ENCODE measurements at regions not wholly inside any gene's neighbourhood (a gene's known extent, or its start where the extent isn't known, plus 50 kb on each side); places are given as distances from the start of the nearest gene placed in this dataset.
"Not testable (repeated sequence)": the region's sequence is repeated elsewhere in the genome, so short reads cannot be mapped to it uniquely, and the experiment has no call there.

DNA sequence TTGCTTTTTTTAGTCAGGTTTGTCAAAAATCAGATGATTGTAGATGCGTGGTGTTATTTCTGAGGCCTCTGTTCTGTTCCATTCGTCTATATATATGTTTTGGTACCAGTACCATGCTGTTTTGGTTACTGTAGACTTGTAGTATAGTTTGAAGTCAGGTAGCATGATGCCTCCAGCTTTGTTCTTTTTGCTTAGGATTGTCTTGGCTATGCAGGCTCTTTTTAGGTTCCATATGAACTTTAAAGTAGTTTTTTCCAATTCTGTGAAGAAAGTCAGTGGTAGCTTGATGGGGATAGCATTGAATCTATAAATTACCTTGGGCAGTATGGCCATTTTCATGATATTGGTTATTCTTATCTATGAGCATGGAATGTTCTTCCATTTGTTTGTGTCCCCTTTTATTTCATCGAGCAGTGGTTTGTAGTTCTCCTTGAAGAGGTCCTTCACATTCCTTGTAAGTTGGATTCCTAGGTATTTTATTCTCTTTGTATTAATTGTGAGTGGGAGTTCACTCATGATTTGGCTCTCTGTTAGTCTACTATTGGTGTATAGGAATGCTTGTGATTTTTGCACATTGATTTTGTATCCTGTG lies 70.1 kb upstream of the TOP3B start:
- not testable (repeated sequence) for DNase-seq

DNA sequence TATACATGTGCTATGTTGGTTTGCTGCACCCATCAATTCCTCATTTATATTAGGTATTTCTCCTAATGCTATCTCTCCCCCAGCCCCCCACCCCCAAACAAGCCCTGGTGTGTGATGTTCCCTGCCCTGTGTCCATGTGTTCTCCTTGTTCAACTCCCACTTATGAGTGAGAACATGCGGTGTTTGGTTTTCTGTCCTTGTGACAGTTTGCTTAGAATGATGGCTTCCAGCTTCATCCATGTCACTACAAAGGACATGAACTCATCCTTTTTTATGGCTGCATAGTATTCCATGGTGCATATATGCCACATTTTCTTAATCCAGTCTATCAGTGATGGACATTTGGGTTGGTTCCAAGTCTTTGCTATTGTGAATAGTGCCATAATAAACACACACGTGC lies 68.4 kb upstream of the TOP3B start:
- not testable (repeated sequence) for DNase-seq

DNA sequence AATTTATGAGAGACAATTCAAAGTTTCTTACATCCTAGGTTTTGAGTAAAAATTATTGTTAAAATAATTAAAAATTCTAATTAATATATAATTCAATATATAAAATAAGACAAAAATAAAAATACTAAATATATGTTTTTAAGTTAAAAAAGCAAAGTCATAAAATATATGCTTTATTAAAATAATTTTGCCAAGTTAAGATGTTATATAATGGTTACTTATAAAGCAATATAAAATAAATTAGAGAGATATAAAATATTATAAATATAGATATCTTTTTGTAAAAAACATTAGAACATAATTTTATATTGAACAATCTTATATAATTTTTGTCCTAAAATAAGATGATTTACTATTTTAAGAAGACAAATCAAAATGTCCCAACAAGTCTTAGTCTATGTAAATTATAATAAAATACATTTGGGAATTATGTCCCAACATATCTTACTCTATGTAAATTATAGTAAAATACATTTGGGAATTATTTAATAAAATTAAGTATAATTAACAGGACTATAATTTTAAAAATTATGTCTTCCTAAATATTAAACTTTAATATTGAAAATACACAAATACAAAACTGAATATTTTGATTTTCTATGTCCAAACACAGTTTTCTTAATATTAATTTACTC lies 67.7 kb upstream of the TOP3B start:
- no peak for DNase-seq

DNA sequence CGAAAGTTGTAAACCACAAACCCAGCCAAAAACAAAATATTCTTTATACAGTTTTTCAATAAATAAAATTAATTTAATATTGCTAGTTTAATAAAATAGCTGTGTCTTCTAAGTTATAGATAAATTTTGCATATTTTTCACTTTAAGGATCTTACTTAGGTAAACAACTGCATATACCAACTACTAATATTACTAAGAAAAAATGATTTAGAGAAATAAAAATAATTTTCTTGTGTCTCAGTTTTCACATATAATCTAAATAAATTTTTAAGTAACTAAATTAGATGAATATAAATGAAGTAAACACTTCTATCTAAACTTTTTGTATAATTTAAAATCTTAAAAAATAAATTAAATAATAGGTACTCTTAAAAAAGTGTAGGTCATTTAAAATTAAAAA lies 67.1 kb upstream of the TOP3B start:
- no peak for DNase-seq

DNA sequence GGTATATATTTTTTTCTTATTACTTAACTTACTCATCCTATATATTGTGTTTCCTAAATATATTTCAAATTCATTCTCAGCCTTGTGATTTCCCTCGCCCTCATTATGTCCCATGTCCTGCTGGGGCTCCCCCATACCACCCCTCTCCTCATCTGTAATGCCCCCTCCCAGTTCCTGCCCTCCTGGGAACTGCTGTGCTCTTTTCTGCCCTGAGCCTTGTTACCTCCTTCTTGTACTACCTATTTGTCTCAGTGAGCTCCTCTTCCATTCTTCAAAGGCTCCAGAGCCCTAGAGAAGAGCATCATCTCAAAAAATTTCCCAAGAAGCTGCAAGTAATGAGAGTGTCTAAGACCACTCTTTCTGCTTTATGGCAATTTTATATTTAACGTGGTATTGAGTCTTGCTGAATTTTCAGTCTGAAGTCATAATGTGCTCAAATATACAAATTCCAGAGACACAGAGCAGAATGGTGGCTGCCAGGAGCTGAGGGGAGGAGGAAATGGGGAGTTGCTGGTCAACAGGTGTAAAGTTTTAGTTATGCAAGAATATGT lies 66.5 kb upstream of the TOP3B start:
- DNase-seq, result no peak

DNA sequence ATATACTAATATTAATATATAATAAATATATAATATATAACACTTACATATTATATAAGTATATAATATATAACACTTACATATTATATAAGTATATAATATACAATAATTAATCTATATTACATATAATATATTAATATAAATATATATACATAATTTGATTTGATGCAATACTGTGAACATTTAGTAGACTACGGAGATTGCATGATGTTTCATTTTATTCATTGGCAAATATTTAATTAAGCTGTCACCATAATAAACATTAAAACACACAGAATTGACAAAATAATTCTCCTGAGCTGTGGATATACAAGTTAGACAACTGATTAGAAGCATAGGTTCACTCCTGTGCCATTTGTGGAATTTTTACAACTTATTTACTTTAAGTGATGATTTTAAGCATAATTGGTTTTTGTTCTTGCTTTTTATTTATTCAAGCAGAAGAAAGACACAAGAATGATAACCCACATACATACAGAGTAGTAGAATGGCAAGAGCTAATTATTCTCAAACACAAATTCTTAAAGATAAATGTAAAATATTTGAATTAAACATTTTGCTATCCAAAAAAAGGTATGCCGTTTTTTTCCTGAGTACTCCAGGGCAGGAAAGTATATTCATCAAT lies 65.8 kb upstream of the TOP3B start:
- no peak for DNase-seq

DNA sequence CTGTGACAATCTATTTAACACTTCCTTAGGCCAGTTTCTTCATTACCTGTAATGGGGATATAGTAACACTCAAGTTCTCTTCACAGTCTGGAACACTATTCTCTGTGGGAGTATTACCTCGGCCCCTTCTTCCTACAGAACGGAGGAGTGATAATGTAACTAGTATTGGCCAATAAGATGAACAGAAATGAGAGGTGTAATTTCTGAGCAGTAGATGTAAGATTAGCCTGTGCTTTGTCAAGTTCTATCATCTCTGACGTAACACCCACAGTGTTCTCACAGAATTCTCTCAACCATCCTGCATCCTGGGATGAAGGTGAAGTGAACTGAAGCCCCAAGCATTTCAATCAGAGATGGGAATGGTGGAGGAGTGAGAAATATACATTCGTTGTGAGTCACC lies 65.2 kb upstream of the TOP3B start:
- DNase-seq, result no peak

DNA sequence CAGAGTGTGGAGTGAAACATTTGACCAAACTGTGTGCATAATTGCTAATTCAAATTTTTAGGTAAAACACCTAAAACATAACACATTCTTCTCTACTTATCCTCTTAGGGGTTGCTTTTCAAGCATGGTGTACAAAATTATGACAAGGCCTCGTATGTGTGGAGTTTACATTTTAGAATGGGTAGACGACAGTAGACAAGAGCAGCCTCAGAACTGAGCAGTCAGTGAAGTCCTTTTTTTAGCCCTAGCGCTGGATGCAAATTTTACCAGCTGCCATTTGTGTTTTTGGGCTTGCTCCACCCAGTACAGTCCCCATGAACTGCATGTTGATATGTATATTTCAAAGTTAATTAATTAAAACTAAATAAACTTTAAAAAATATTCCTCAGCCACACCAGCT lies 64.7 kb upstream of the TOP3B start:
- DNase-seq, result no peak

DNA sequence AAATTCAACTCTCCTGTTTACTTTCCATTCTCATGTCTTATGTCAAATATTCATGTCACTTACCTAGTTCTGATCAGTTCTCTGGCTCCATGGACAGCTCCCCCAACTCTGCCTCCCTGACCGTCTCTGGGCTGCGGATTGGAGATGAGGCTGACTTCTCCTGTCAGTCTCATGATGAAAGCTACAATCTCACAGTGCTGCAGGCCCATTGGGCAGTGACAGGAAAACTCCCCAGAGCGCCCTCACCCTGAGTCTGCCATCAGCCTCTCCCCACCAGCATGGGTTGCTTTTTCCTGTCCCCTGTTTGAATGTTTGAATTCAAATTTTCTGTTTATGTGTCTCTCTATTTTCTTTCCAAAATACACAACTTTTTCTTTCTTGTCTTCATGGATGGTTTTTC lies 63.8 kb upstream of the TOP3B start:
- no peak for DNase-seq

DNA sequence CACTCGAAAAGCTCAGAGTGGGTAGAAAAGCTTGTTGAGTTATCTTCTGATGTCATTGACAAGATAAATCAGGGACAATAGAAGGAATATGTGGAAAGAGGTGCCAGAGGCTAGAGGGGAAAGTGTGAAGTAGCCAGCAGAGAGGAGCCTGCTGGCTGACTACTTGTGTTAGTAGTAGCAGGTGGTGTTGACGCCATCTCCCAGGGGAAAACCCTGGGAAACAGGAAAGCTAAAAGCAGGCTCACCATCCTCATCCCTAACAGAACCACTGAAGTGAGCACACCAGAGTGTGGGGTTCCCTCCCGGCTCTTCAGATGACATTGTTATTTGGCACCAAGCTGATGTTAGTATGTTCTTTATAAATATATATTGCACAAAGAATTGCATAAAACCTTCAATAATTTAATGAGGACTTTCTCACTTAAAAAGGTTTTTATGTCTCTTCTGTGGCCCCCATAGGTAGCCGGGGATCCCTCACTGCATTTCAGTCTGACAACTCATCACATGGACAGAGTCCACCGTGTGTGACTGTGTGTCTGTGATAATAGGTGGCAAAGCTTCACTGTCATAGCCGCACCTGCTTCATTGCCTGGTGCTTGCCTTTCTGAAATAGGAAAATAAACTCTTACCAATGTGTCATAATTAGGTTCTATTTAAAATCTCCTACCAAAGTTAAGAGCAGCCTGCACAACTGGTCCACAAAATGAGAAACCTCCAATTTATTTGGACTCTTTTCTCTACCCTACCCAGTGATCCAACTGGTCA lies 63.2 kb upstream of the TOP3B start:
- no peak for DNase-seq

DNA sequence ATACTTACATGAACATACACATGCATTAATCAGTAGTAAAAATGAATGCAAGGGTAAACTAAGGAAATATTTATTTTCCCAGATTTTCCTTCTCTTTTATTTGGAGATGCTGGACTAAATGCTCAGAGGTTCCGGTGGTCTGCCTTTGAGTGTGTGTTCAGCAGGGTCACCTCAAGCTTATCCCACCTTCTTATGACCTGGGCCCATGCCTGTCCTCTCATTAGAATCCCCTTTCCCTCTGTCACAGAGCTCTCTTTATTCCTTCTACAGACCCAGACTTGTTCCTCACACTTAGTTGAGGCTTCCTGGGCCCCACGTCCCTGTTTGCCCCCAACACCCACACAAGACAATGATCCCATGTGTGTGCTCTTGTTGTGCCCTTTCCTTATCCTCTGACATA lies 61.6 kb upstream of the TOP3B start:
- DNase-seq, result no peak

DNA sequence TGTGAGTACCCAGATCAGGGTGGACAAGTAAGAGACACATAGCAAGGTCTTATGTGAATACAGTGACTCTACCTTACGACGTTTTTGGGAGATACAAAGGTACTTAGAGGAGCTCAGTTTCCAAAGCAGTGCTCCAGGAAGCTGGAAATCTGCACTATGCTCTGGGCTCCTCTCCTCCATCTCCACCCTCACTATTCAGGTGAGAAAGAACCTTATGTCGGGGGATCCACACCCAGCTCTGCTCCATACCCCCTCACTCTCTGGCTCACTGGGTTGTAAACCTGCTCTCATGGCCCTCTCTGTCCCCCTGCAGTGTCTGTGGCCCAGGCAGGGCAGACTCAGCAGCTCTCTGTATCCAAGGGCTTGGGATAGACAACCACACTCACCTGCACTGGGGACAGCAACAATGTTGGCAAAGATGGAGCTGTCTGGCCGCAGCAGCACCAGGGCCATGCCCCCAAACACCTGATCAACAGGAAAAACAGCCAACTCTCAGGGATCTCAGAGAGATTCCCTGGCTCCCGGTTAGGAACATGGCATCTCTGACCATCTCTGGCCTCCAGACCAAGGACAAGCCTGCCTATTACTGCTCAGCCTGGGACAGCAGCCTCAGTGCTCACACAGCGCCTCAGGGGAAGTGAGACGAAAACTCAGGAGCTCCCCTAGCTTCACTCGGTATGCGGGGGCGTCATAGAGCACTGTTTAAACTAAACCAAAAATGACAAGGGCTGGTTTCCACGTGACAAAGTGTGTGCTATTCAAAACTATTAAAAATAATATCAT lies 60.9 kb upstream of the TOP3B start:
- DNase-seq, result no peak

DNA sequence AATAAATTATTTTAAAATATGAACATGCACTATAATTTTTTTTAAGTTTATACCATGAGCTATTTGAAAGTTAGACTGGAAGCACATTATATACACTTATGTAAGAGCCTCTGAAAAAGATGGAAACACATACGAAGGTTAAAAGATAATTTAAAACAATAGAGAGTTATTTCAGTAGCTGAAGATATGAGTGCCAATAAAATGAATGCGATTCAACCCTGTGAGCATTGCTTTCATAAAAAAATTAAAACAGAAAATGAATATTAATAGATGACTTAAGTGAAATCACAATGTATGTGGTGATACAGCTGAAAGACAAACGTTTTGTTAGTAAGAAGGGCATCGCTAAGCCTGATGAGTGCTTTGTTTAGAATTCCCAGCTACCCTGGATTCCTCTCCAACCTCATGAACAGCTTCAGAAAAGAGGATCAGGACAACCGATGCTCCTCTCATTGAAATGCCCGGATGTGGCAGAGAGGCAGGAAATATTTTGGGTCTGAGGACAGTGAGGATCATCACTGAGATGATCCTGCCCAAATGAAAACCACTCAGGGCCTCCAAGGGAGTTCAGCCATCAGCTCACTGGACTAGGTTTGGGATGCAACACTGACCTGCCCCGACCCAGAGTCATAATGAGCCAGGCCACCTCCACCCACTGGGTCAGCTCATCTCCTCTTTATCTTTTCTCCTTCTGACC lies 60.2 kb upstream of the TOP3B start:
- no peak for DNase-seq

DNA sequence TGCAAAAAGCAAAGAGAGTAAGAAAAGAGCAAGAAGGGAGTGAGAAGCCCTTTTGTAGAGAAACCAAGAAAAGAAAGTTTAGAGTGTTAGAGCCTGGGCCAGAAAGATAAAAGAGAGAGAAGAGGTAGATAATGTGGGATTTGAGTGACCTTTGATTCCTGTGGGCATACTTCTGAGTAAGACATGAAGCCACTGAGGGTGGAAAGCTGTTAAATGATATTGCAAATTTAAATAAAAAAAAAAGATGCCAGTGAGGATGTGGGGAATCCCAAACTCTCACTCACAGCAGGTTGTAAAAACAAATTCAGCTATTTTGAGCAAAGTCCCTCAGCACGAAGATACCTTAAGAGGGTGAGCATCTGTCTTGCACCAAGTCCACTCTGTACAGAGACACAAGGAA lies 59.4 kb upstream of the TOP3B start:
- no peak for DNase-seq

DNA sequence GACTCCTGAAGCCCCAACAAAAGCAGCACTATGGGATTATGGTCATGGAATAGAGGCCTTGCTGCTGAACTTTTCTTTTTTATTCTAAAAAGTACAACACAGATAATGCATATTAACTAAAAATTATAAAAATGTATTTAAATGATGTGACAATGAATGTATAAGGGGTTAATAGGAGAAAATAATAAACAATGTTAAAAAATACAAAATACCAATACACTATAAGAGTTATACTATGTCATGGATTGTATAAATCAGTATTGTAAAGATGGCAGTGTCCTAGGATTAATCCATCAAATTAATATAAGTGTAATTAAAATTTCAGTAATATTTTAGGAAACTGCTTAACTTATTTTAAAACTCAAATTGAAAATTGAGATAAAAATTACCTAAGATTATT lies 58.3 kb upstream of the TOP3B start:
- no peak for DNase-seq

DNA sequence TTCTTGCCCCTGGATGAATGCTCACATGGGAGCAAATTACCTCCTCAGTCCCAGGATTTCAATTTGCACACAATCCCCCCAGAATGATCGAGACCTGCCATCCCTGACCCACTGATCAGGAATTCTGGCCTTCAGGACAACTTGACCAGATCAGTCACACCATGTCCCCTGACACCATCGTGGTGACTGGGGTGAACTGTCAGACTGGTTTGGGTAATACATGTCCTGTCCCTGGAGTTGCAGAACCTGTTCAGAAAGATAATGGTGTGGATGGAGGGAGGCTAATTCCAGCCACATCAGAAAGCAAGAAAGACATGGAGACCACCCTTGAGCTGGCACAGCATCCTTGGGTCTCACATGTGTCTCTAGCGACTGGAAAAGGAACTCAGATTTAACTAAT lies 57.9 kb upstream of the TOP3B start:
- no peak for DNase-seq

DNA sequence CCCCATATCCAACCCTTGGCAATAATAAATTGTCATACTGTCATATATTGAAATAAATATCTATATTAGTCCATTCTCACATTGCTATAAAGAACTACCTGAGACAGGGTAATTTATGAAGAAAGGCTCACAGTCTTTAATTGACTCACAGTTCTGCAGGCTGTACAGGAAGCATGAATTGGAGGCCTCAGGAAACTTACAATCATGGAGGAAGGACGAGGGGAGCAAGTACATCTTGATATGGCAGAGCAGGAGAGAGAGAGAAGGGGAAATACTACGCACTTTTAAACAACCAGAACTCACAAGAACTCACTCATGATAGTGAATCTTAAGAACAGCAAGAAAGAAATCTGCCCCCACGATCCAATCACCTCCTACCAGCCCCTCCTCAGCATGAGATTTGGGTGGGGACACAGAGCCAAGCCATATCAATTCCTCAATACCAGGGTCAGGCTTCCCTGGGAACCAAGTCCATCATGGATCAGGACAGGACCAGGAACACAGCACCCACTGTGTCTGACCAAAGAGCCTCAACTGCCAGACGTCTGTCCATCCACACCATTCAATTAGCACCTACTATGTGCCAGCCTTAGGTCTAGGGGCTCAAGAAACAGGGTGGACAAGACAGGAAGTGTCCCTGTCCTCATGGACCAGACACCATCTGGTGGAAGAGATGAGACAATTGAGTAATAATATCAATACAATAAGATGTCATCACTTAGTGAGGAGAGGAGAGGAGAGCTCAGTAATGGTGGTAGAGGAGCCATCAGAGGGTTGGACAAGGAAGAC lies 56.9 kb upstream of the TOP3B start:
- DNase-seq, result no peak

DNA sequence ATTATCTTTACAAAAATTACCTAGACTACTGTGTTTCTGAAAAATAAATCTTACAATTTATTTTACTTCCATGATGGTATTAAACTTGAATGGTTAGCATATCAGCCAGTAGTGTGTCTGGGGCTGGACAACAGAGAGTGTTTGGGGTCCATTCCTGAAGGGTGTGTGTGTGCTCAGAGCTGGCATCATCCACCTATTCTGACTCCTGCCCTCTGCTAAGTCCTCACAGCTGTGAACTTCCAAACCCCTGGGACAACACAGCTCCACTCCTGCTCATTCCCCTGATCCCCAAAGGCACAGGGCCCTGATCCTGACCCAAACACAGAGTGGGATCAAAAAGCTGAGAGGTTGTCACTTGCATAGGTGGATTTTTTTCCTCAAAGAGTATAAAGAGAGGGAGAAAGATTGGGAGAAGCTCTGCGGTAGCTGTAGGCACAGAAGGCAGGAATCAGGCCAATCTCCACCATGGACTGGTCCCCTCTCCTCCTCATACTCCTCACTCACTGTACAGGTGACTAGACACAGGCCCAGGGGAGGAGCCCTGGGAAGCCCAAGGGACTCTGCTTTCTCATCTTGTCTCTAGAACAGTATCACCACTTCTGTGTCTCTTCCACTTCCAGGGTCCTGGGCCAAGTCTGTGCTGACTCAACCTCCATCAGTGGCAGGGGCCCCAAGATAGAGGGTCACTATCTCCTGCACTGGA lies 55.7 kb upstream of the TOP3B start:
- no peak for DNase-seq

DNA sequence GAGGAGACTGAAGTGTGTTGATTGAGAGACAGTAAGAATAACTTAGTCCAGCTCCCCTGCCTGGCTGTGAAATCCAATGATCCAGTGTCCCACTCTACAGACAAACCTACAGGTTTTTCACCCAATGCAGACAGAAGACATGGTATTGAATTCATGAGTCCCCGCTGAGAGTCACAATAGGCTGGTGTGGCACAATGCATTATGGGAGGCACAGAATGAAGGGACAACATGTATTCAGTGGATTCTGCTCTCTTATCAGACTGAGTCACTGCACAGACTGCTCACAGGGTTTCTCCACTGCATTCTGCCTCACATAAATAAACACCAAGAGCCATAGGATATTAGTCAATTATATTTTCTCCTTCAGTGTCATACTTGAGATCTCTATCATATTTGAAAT lies 55.2 kb upstream of the TOP3B start:
- DNase-seq, result no peak

DNA sequence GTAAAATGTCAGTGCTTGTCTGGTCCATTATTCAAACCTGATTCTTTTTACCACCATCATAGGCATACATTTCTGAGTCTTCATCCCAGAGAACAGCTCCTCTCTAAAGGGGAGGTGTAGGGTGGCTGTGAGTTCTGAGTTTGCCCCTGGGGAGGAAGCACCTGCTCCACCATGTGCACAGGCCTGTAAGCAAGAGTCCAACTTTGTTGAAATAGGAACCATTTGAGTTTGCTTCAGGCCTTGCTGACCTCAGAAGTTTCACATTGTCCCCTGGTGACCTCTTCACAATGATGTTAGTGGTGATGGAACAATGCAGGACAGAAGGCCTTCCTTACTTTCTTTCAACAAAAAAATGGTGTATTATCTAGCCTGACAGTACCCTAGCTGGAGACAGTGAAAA lies 54.6 kb upstream of the TOP3B start:
- no peak for DNase-seq

DNA sequence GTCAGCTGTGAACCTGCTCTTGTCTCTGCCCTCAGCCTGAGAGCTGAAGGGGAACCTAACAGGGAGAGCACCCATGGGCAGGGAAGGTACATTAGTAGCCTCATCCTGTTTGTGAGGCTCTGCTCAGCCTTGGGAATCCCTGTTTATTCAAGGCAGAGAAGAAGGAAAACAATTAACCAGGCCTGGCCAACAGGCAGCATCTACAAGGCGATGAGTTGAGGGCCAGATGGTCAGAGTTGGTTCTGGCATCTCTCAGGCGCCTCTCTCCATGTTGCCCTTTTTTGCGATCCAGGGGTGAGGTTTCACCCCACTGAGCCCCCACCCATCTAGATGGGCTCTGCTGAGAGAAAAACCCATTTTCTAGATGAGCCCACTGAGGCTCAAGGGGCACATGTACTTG lies 54.0 kb upstream of the TOP3B start:
- no peak for DNase-seq
